ENCODE measurements at regions not wholly inside any gene's neighbourhood (a gene's known extent, or its start where the extent isn't known, plus 50 kb on each side); places are given as distances from the start of the nearest gene placed in this dataset.
A peak's percentile ranks its signal among the peaks of the same experiment; 100 is the strongest.

DNA sequence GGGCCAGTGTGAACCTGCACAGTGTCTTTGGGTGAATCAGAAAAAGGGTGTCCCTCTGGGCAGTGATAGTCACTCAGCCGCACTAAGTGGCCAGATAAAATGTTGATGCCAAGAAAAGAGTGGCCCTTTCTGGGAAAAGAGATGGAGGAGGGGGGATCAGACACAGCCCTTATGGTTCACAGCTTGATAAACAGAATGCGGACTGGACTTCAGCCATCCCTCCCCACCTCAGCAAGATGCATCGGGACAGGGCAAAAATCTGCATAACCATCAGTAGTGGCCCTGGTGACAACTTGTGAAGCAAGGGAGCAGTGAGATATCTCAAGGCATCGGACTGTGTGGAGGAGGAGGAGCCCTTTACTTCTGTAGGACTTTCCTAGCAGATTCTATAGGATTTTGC is 353.8 kb upstream of the PLXNA2 start:
- no peak for DNase-seq

DNA sequence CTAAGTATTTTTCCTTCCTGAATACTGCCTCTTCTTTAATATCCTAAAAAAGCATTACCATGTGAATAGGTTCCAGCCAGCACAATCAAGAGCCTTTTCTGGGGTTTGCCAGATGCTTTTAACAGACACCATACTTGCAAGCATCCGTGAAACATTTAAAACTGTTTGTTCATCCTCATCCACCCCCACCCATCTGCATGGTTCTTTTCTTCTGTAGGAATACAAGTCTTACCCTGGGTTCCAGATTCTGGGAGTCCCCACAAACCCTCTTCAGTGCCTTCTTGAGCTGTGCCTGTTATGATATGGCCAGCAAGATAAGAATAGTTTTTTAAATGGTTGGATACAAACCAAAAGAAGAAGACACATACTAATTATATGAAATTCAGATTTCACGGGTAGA is 354.9 kb upstream of the PLXNA2 start:
- DNase-seq = no peak

DNA sequence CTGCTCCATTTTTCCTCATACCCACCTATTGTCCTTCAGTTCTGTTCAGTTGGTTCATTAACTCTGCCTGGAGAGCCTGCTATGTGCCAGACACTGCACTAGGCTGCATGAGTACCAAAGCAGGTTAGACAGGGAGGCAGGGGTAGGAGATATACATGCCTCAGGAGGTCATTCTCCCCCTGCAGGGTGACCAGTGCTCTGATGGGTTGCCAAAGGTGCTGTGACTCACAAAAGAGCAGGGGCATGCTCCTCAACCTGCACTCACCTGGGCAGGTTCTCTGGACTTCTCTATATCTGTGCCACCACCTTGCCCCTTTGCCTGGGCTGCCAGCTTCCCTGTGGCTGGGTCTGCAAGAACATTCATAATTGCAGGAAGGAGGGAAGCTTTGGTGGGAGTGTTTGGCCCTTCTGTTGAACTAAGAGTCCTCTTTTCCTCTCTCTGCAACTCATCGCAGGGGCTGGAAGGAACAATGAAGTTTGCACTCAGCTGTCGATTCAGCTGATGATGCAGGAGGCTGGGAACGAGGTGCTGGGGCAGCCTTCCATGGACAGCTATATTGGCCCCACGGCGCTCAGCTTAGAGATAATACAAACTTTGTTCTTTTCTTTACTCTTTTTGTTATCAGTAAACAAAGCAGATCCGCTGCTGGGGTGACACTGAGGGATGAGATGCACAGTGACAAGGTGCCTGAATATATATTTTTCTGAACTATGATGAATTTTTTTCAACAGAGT is 356.4 kb upstream of the PLXNA2 start:
- no peak for DNase-seq

DNA sequence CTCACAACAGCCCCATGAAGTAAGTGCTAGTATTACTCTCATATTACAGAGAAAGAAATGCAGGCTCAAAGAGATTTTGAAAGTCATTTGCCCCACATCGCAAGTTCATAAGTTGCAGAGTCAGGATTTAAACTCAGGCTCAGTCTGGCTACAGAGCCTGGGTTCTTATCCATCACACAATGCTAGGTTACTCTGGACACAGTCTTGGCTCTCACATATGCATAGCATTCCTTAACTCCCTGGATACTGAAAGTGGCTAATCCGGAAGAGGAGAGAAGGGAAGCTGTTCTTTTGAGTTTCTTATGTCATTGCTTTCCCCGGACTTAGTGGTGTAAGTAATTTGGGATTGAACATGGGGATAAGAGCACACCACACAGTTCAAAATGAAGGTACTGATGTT is 357.4 kb upstream of the PLXNA2 start:
- no peak for DNase-seq

DNA sequence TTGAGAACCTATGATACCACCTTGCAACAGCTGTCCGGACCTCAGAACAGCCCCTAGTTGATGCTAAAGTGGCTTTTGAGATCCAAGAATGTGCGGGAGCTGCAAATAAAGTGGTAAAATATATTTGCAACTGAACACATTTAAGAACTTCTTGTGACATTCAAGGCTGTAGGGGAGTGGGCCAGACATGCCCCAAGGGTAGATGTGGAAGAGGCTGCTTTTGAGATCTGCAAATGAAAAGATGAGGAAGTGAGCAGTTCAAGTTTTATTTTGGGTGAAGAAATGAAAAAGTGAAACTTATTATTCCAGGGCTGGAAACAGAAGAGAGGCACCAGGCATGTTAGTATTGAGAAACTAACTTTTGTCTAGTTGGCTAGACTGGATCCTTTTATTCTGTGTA is 359.5 kb upstream of the PLXNA2 start:
- no peak for DNase-seq

DNA sequence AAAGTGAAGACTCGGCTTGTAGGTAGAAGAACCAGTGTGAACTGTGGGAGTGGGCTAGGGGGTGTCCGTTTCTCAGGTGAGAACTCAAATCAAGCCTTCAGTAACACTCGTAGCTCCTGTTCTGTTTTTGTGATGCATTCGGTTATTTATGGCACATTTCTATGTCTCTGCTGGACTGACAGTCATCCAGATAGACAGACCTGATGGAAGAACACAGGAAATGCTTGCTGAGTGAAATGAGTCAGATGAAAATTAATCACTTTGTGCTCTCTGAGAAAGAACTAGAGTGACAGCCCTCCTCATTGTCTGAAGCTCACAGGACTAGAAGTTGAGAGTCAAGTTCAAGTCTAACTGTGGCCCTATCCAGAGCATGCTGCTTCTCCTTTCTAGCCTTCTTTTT is 360.1 kb upstream of the PLXNA2 start:
- no peak for DNase-seq

DNA sequence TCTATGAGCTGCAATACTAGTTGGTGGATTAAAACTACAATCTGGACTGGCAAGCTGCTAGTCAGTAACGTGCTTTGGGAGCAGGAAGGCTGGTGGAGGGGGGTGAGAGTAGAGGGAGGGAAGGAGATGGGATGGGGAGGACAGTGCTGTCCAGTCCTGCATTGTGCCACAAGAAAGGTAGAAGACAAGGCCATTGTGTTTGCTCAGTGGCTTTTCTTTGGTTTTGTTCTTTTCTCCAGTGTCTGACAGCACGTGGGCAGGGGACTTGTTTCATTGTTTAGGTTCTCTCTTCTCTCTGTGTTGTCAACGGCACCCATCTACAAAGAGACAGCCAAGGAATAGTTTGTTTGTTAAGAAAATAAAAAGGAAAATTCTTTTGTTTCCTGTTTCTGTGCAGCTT is 362.8 kb upstream of the PLXNA2 start:
- DNase-seq = no peak

DNA sequence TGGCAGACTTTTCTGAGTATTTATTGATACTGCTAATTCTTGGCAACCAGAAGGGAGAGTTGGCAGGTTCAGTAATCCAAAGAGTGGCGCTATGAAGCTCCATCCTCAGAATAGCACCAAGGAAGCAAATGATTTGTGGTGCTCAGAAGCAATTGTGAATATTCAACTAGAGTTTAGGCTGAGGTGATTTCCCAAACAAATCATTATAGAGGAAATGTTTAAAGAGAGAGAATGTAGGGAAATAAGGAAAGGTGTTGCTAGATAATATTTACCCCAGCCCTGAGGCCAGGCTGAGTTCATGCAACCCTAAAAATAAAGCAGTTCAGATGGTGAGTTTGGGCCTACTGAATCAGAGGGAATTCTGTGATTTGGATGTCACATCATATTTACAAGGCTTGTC is 363.4 kb upstream of the PLXNA2 start:
- DNase-seq = no peak

DNA sequence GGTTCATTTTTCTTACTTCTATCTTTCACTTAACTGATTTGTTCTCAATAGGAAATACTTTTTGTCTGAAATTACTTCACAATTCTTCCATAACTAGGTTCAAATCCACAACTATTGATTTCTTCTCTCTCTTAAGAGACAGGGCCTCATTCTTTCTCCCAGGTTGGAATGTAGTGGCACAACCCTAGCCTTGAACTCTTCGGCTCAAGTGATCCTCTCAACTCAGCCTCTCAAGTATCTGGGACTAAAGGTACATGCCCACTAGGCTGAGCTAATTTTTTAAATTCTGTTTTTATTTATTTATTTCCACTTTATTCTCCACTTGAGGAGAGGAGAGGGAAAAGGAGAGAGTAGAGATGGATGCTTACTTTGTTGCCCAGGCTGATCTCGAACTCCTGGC is 370.4 kb upstream of the PLXNA2 start:
- no peak for DNase-seq

DNA sequence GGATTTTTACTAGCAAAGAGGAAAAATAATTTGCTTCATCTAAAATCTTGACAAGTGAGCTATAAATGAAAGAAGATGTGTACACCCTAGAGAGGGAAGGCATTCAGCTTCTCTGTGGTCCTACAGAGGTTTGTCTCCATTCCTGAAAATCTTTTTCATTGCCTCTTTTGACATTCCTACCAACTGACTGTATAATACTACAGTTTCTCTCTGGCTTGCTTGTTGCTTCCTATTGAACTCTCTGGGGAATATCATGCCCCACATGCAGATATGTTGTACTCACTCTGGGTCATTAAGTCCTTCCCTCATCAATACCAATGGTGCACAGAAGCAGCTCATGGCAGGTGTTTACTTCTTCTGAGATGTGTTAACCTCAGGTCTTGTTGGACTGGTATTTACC is 371.2 kb upstream of the PLXNA2 start:
- DNase-seq = no peak

DNA sequence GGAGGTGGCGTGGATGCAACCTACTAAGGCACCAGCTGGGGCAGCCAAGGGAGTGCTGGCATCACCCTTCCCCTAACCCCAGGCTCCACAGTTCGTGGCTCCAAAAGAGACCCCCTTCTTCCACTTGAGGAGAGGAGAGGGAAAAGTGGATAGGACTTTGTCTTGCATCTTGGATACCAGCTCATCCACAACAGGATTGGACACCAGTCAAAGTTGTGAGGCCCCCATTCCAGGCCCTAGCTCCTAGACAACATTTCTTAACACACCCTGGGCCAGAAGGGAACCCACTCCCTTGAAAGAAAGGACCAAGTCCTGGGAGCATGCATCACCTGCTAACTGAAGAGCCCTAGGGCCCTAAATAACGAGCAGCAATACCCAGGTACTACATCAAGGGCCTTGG is 372.6 kb upstream of the PLXNA2 start:
- DNase-seq = no peak

DNA sequence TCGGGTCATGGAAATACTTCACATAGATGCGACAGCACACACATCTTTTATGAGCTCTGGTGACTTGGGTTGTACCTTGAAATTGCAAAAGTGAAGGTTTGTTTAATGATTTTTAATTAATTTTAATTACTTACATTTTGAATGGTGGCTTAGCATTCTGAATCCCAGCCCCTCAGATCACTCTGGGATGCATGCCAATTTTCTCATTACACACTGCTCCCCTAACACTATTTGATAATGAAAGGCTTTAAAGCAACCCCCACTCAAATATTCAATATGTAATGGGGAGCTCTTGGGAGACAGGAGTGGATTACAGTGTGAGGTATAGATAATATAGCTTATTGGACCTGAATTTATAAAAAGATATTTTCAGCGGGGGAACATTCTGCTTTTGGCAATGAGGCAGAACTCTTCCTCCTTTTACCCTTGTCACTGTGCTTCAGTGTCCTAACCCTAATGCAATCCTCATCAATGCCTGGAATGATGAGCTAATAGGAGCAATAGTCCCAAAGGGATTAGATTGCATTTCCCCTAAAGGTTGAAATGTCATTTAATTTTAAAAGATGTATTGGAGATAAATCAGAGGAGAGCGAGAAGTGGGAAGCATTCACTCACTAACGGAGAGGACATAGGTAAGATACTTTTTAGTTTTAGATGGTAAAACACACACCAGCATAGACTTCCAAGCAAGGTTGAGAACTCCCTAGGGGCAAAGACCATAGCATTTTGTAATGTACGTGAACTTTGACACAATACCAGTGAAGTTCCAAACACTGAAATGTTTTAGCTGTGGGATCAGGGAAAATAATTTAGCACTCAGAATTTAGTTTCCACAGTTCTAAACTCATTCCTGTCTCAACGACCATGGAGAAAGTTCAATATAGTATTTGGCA is 384.1 kb upstream of the PLXNA2 start:
- peak; percentile 90 for DNase-seq

DNA sequence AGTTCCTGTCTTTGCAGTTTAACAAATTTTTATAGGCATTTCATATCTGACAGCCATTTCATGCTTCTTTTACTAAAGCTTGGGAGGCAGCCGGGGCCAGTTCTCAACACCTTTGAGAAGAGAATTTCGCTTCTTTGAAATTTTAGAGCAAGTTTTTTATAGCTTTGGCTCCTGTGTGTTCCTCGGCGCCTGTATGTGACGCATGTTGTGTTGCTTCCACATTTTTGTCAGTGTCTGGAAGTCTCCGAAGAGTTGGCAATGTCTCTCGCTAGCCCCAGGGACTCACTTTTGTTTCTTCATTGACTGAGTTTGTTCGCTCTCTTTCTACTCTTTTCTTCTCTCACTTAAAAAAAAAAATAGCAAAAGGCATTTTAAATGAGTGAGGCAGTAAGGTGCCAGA is 386.9 kb upstream of the PLXNA2 start:
- no peak for DNase-seq

DNA sequence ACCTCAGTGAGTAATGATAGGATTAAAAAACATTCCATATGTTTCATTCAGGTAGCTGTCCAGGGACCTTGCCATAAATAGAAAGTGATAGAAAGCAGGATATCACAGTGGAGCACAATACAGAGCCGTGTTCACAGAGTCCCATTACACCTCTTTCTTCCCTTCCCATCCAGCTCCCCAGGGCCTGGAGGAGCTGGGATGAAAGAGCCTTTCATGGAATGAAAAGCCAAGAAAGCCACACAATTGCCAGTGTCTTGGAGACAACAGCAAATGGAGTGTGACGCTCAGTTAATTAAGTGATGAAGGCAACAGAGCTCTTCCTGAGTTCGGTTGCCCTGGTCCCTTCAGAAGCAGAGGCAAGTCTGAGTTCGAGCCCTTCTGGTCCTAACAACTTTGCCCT is 387.3 kb upstream of the PLXNA2 start:
- no peak for DNase-seq

DNA sequence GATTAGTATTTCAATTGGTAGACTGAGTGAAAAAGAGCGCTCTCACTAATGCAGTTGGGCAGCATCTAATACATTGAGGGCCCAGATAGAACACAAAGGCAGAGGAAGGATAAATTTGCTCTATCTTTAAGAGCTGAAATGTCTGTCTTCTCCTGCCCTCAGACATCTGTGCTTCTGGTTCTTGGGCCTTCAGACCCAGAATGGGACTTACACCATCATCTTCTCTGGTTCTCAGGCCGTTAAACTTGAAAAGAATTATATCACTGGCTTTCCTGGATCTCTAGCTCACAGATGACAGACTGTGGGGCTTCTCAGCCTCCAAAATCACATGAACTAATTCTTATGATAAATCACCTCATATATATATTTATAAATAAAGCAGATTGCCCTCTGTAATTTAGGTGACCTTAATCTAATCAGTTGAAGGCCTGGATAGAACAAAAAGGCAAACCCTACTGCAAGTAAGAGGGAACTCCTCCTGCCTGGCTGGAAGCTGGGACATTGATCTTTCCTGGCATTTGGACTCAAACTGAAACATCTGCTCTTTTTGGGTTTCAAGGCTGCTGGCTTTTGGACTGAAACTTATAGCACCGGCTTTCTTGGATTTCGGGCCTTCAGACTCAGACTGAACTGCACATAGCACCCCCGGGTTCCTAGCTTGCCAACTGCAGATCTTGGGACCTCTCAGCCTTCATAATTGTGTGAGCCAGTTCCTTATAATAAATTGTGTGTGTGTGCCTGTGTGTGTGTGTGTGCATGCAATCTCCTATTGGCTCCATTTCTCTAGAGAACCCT is 390.4 kb upstream of the PLXNA2 start:
- no peak for DNase-seq

DNA sequence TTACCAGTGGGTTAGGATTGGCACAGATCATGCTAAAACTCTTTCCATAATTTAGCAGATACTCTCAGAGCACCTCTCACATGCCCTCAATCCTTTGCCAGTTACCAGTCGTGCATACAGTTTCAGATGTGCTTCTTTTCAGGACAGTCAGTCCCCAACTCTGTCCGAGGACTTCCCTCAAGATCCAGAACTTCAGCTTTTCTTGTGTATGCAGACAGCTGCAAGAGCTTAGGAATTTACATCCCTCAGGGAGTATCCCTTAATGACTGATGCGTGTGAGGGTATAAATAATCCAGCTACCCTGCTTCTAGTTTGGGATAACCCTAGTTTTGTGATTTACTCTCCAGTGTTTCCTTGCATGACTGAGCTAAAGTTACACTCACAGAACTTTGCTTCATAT is 393.0 kb upstream of the PLXNA2 start:
- no peak for DNase-seq

DNA sequence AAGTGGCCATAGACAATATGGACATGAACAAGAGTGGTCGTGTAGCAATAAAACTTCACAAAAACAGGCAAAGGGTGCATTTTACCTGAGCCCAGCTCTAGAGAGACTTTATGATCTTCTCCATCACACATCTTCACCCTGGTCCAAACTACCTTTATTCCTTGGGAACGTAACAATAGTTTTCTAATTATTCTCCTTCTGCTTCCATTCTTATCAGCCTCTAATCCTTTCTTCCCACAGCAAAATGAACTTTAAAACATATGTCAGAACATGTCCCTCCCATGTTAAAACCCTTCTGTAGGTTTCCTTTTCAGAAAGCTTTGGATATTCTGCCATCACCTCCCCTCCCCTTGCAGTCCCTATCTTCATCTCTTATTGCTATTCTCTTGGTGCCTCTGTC is 395.2 kb upstream of the PLXNA2 start:
- no peak for DNase-seq

DNA sequence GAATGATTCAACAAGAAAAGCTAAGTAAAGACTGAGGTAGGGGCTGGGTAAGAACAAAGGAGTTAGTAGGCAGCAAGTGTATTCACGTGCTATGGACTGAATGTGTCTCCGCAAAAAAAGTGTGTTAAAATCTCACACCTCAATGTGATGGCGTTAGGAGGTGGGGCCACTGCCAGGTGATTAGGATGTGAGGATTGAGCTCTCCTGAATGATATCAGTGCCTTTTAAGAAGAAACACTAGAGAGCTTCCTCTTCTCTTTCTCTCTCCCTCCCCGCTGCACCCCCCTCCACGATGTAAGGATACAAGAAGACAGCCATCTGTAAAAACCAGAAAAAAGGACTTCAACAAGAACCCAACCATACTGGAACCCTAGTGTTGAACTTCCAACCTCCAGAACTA is 396.1 kb upstream of the PLXNA2 start:
- no peak for DNase-seq

DNA sequence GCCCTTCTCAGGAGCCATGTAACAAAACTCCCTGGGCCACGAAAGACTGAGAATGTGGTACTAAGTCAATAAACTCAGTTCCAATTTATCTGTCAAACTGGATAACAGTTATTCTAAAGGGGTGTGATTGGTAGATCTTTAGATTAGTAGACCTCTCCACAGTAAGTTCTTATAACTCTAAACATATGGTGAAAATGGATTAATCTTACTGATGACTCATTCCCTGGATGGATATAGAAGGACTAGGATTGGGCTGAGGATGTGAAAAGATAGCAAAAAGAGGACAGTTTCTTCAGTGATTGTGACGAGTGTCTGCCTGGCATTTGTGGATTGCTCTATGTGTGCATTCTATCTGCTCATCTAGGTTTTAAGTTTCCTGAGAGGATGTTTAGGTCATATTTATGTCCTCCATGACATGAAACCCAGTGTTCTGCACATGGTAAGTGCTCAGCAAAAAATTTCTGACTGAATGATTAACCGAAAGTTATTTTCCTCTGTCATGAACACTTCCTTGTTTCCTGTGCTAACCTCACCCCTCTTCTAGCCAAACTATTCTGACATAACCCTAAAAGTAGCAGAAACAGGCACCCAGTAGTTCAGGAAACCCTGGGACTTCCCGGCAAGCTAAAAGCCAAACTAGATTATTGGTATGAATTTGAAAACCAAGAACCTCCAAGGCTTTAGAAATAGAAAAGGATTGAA is 397.5 kb upstream of the PLXNA2 start:
- DNase-seq = no peak

DNA sequence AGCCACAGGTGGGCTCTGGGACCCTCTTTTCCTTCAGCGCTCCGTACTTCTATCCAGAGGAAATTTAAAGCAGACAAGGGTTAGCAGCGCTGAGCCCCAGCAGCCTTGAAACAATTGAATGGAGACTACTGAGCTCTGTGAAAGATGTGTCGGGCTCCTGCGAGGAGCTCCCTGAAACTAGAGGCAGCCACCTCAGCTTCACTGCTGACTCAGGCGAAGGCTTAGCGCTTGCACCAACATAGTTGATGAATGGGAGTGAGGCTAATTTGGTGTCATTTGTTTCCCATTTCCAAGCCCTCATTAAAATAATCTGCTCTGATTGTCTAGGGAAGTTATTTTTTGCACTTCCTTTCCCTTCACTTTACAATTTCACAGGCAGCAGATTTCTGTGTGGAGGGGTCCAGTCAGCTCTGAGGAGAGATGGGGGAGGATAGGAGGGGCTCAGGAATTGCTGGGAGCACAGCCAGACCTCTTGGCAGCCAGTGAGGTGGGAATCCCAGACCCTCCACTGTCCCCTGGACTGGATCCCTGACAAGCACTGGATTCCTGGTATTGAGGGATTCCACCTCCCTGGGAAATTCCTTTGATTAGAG is 398.9 kb upstream of the PLXNA2 start:
- DNase-seq = no peak

DNA sequence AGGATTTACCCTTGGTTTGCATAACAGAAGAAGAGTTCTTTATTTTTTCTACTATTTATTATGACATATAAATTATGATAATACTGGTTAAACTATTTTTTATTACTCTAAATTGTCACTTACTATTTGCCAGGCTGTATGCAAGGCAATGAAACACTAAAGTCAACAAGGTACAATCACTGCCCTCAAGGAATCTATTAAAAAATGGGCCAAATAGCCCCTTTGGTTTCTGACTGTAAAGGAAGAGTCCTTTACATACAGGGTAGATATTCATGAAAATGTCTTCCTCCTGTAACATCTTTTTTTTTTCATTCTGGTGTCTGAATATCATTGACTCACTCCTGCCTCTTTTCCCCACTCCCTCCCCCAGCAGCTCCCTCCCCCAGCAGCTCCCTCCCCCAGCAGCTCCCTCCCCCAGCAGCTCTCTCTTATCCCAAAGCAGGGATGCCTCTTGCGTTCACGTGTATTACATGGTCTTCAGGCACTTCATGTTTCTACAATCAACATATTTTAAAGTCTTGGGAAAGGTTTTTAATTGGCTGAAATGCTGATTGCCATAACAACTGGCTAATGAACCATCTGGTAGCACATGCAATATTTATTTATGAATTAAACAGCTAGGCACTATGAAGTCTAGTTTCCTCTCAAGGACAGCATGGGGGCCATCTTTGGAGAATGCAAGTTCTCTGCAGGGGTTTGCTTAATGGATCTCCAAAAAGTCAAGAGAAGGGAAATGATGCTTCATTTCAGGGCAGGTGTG is 400.4 kb upstream of the PLXNA2 start:
- DNase-seq = peak; percentile 17

DNA sequence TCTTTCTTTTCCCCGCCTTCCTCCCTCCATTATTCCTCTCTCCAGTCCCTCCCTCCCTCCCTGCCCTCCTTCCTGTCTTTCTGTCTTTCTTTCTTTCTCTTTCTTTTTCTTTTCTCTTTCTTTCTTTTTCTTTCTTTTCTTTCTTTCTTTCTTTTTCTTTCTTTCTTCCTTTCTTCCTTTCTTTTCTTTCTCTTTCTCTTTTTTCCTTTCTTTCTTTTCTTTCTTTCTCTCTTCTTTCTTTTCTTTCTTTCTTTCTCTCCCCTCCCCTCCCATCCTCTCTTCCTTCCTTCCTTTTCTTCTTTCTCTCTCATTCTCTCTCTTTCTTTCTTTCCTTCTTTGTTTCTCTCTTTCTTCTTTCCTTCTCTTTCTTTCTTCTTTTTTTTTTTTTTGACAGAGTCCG is 402.2 kb upstream of the PLXNA2 start:
- no peak for DNase-seq

All from NCI-H1105 treated with DMSO at 0.1 percent for 48 hours (cell line).